Mesenteric fat pad (tissue), 1 donor: ENCODE measurements at regions not wholly inside any gene's neighbourhood (a gene's known extent, or its start where the extent isn't known, plus 50 kb on each side); places are given as distances from the start of the nearest gene placed in this dataset.

Source experiments
- DNase-seq: peaks from one replicate; pipeline ENCODE4 v3.0.0-alpha.2; 2020; ENCODE audit warnings: low spot score
- donor health status: DM: yes; HTN: yes; CAD: no.

- DNase-seq: no peak
Observed at GRCh38 chr16:85550422-85550864, 62.7 kb upstream of the GSE1 start.

- no peak for DNase-seq
Observed at GRCh38 chr16:85550953-85551924, 61.9 kb upstream of the GSE1 start.

- DNase-seq: no peak
Observed at GRCh38 chr16:85552980-85553435, 60.1 kb upstream of the GSE1 start.

- DNase-seq: no peak
Observed at GRCh38 chr16:85553436-85554113, 59.5 kb upstream of the GSE1 start.

GRCh38 chr16:85554114-85554888, 58.8 kb upstream of the GSE1 start:
- DNase-seq: no peak

- no peak for DNase-seq
Observed at GRCh38 chr16:85554889-85555718, 58.0 kb upstream of the GSE1 start.

GRCh38 chr16:85555719-85556455, 57.2 kb upstream of the GSE1 start:
- no peak for DNase-seq

GRCh38 chr16:85556456-85557082, 56.6 kb upstream of the GSE1 start:
- DNase-seq: no peak

- no peak for DNase-seq
Observed at GRCh38 chr16:85557083-85557970, 55.8 kb upstream of the GSE1 start.

GRCh38 chr16:85557971-85558657, 55.0 kb upstream of the GSE1 start:
- no peak for DNase-seq

GRCh38 chr16:85560932-85561247, 52.2 kb upstream of the GSE1 start:
- no peak for DNase-seq

- no peak for DNase-seq
Observed at GRCh38 chr16:85561248-85562092, 51.7 kb upstream of the GSE1 start.

- DNase-seq: no peak
Observed at GRCh38 chr16:85562093-85562786, 50.9 kb upstream of the GSE1 start.

GRCh38 chr16:85563034-85563433, 50.1 kb upstream of the GSE1 start:
- no peak for DNase-seq
